ENCODE measurements at regions not wholly inside any gene's neighbourhood (a gene's known extent, or its start where the extent isn't known, plus 50 kb on each side); places are given as distances from the start of the nearest gene placed in this dataset.

- H3K4me2 ChIP-seq (ENCODE audit: insufficient read depth, low read length): no peak overlapping the region
- no peaks in the 10 kb centered on the region for H3K36me3 ChIP-seq (ENCODE audit: insufficient read depth, low read length)
- no peak for TF ChIP-seq EZH2 (IDR thresholded peaks at IDR 0.05; ENCODE audit: borderline replicate concordance, low read depth, low read length, severe bottlenecking)
- H3K27ac ChIP-seq (ENCODE audit: low read length): no peak overlapping the region
- no peaks in the 10 kb centered on the region for H3K79me2 ChIP-seq (ENCODE audit: insufficient read depth, low read length)
- ATAC-seq (ENCODE audit: insufficient read depth, low read depth) (no peak), DNase-seq (no peak)
- H3K9me3 ChIP-seq (ENCODE audit: insufficient read depth, low read length, severe bottlenecking): no peaks in the 10 kb centered on the region
- no peaks in the 10 kb centered on the region for H4K20me1 ChIP-seq (ENCODE audit: insufficient read depth, low read length)
- no peaks in the 10 kb centered on the region for H3K4me1 ChIP-seq (ENCODE audit: insufficient read depth, low read length)
- no peak overlapping the region for H3K4me3 ChIP-seq (ENCODE audit: low read depth in 1 of 2, low read length in 2 of 2)
- no peaks in the 10 kb centered on the region for H3K27me3 ChIP-seq (ENCODE audit: insufficient read depth, low read length, poor library complexity)
- H3K9ac ChIP-seq (ENCODE audit: low read depth, low read length): no peak overlapping the region
- H2AFZ ChIP-seq (ENCODE audit: low read depth, low read length): no peak overlapping the region
Measured at GRCh38 chr14:84694161-84694560, 835.8 kb upstream of the FLRT2 start.

DNA sequence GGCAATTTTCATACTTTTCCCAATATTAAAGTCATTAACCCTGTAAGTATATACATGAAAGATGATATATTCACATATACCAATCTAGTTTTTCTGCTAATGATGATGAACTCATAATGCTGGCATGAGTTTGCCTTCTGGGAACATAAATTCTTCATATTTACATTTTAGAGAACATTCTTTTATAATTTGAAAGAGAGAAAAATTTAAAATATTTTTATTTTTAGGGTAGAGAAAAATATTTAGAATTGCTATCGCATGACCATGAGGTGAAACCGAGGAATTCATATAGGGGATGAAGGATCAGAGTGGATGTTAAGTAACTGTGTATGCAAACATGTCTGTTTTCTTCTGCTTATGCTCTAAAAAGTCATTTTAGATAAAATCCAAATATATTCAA is 825.3 kb upstream of the FLRT2 start:
- no peak overlapping the region for H3K4me2 ChIP-seq (ENCODE audit: insufficient read depth, low read length)
- TF ChIP-seq, protein P1, sequence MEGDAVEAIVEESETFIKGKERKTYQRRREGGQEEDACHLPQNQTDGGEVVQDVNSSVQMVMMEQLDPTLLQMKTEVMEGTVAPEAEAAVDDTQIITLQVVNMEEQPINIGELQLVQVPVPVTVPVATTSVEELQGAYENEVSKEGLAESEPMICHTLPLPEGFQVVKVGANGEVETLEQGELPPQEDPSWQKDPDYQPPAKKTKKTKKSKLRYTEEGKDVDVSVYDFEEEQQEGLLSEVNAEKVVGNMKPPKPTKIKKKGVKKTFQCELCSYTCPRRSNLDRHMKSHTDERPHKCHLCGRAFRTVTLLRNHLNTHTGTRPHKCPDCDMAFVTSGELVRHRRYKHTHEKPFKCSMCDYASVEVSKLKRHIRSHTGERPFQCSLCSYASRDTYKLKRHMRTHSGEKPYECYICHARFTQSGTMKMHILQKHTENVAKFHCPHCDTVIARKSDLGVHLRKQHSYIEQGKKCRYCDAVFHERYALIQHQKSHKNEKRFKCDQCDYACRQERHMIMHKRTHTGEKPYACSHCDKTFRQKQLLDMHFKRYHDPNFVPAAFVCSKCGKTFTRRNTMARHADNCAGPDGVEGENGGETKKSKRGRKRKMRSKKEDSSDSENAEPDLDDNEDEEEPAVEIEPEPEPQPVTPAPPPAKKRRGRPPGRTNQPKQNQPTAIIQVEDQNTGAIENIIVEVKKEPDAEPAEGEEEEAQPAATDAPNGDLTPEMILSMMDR (IDR thresholded peaks at IDR 0.05; ENCODE audit: borderline replicate concordance, extremely low read depth, low read length, poor library complexity, severe bottlenecking): no peak
- no peak for TF ChIP-seq EZH2 (IDR thresholded peaks at IDR 0.05; ENCODE audit: borderline replicate concordance, low read depth, low read length, severe bottlenecking)
- no peaks in the 10 kb centered on the region for H3K4me1 ChIP-seq (ENCODE audit: insufficient read depth, low read length)
- DNase-seq (no peak), ATAC-seq (ENCODE audit: insufficient read depth, low read depth) (no peak)
- no peak overlapping the region for H2AFZ ChIP-seq (ENCODE audit: low read depth, low read length)
- H3K27me3 ChIP-seq (ENCODE audit: insufficient read depth, low read length, poor library complexity): no peaks in the 10 kb centered on the region
- H3K9ac ChIP-seq (ENCODE audit: low read depth, low read length): no peak overlapping the region
- H3K79me2 ChIP-seq (ENCODE audit: insufficient read depth, low read length): no peaks in the 10 kb centered on the region
- H3K36me3 ChIP-seq (ENCODE audit: insufficient read depth, low read length): no peaks in the 10 kb centered on the region
- H3K9me3 ChIP-seq (ENCODE audit: insufficient read depth, low read length, severe bottlenecking): no peaks in the 10 kb centered on the region
- H3K4me3 ChIP-seq (ENCODE audit: low read depth in 1 of 2, low read length in 2 of 2): no peak overlapping the region
- H4K20me1 ChIP-seq (ENCODE audit: insufficient read depth, low read length): no peaks in the 10 kb centered on the region
- H3K27ac ChIP-seq (ENCODE audit: low read length): no peak overlapping the region

GRCh38 chr14:84707830-84708229 is 822.1 kb upstream of the FLRT2 start:
- Histone ChIP-seq H3K27ac (ENCODE audit: low read length) (no peak overlapping the region), H3K4me1 (ENCODE audit: insufficient read depth, low read length) (no peaks in the 10 kb centered on the region), H3K9me3 (ENCODE audit: insufficient read depth, low read length, severe bottlenecking) (no peaks in the 10 kb centered on the region), H3K79me2 (ENCODE audit: insufficient read depth, low read length) (no peaks in the 10 kb centered on the region), H3K9ac (ENCODE audit: low read depth, low read length) (no peak overlapping the region), H3K27me3 (ENCODE audit: insufficient read depth, low read length, poor library complexity) (no peaks in the 10 kb centered on the region), H3K36me3 (ENCODE audit: insufficient read depth, low read length) (no peaks in the 10 kb centered on the region), H2AFZ (ENCODE audit: low read depth, low read length) (no peak overlapping the region), H3K4me2 (ENCODE audit: insufficient read depth, low read length) (no peak overlapping the region), H3K4me3 (ENCODE audit: low read depth in 1 of 2, low read length in 2 of 2) (no peak overlapping the region), H4K20me1 (ENCODE audit: insufficient read depth, low read length) (no peaks in the 10 kb centered on the region)
- TF ChIP-seq, protein P1 (IDR thresholded peaks at IDR 0.05; ENCODE audit: borderline replicate concordance, extremely low read depth, low read length, poor library complexity, severe bottlenecking): no peak
- no peak for TF ChIP-seq EZH2 (IDR thresholded peaks at IDR 0.05; ENCODE audit: borderline replicate concordance, low read depth, low read length, severe bottlenecking)
- ATAC-seq (ENCODE audit: insufficient read depth, low read depth) (no peak), DNase-seq (no peak)

GRCh38 chr14:84708865-84709264 is 821.1 kb upstream of the FLRT2 start:
- Histone ChIP-seq H4K20me1 (ENCODE audit: insufficient read depth, low read length) (no peaks in the 10 kb centered on the region), H3K79me2 (ENCODE audit: insufficient read depth, low read length) (no peaks in the 10 kb centered on the region), H3K4me3 (ENCODE audit: low read depth in 1 of 2, low read length in 2 of 2) (no peak overlapping the region), H3K27ac (ENCODE audit: low read length) (no peak overlapping the region), H3K9me3 (ENCODE audit: insufficient read depth, low read length, severe bottlenecking) (no peaks in the 10 kb centered on the region), H3K9ac (ENCODE audit: low read depth, low read length) (no peak overlapping the region), H3K4me2 (ENCODE audit: insufficient read depth, low read length) (no peak overlapping the region), H2AFZ (ENCODE audit: low read depth, low read length) (no peak overlapping the region), H3K36me3 (ENCODE audit: insufficient read depth, low read length) (no peaks in the 10 kb centered on the region), H3K27me3 (ENCODE audit: insufficient read depth, low read length, poor library complexity) (no peaks in the 10 kb centered on the region), H3K4me1 (ENCODE audit: insufficient read depth, low read length) (no peaks in the 10 kb centered on the region)
- no peak for TF ChIP-seq EZH2 (IDR thresholded peaks at IDR 0.05; ENCODE audit: borderline replicate concordance, low read depth, low read length, severe bottlenecking)
- TF ChIP-seq, protein P1 (IDR thresholded peaks at IDR 0.05; ENCODE audit: borderline replicate concordance, extremely low read depth, low read length, poor library complexity, severe bottlenecking): no peak
- ATAC-seq (ENCODE audit: insufficient read depth, low read depth) (no peak), DNase-seq (no peak)

Data from DND-41 (cell line).